K562 (cell line): ENCODE measurements at regions not wholly inside any gene's neighbourhood (a gene's known extent, or its start where the extent isn't known, plus 50 kb on each side); places are given as distances from the start of the nearest gene placed in this dataset.

Experiments
- EZH2 ChIP-seq: IDR thresholded peaks from 2 replicates; pipeline ENCODE4 v1.6.1; 2012; ENCODE audit warnings: low read depth, mild to moderate bottlenecking, inconsistent platforms, low read length, borderline replicate concordance
- HLTF ChIP-seq: fragments of 450-650 bp; IDR thresholded peaks from 2 replicates; pipeline ENCODE4 v1.6.1; 2016
- JUN ChIP-seq, 2 experiments: sonication (generic) in 1 of 2; formaldehyde crosslinking in 1 of 2; IDR thresholded peaks; 2 replicates each; pipeline versions ENCODE4 v1.6.1 to v1.8.0; 2012 to 2022; ENCODE audit warnings: borderline replicate concordance in 2 of 2, mild to moderate bottlenecking in 2 of 2, improper control_type of control experiment in 1 of 2, low read depth in 1 of 2, low read length in 1 of 2, missing genetic modification reagents in 1 of 2
- KDM4B ChIP-seq, 2 experiments: fragments of 450-650 bp in 1 of 2; sonication (generic) in 1 of 2; IDR thresholded peaks; 2 replicates each; pipeline ENCODE4 v1.6.1; 2016 to 2017; ENCODE audit warnings: borderline replicate concordance in 2 of 2, antibody characterized with exemption in 1 of 2, low read depth in 1 of 2, mild to moderate bottlenecking in 1 of 2
- NFE2L1 ChIP-seq: fragments of 450-650 bp; IDR thresholded peaks from 2 replicates; pipeline ENCODE4 v1.6.1; 2016; ENCODE audit warnings: missing genetic modification characterization, low read depth, mild to moderate bottlenecking, missing compliant biosample characterization, moderate library complexity, borderline replicate concordance
- NFXL1 ChIP-seq: fragments of 450-650 bp; formaldehyde crosslinking; IDR thresholded peaks from 2 replicates; pipeline ENCODE4 v1.4.0; 2021; ENCODE audit warnings: mild to moderate bottlenecking
- PHB2 ChIP-seq: fragments of 450-650 bp; IDR thresholded peaks from 2 replicates; pipeline ENCODE4 v1.6.1; 2017; ENCODE audit warnings: low read depth
- POLR2AphosphoS5 ChIP-seq: IDR thresholded peaks from 2 replicates; pipeline ENCODE4 v1.6.1; 2011; ENCODE audit warnings: mild to moderate bottlenecking, low read depth, low read length, moderate library complexity; ENCODE audit not compliant: control insufficient read depth, insufficient read depth
- RBM17 ChIP-seq: fragments of 200-400 bp; formaldehyde crosslinking; IDR thresholded peaks from 2 replicates; pipeline ENCODE4 v1.6.1; 2017; ENCODE audit warnings: low read depth, mild to moderate bottlenecking, low read length, borderline replicate concordance
- SREBF1 ChIP-seq: fragments of 150-350 bp; IDR thresholded peaks from 2 replicates; pipeline ENCODE4 v1.6.1; 2014; ENCODE audit warnings: antibody characterized with exemption, low read depth, low read length, borderline replicate concordance
- STAG1 ChIP-seq: sonication (generic); formaldehyde crosslinking; IDR thresholded peaks from 2 replicates; pipeline ENCODE4 v1.5.0; 2020; ENCODE audit warnings: missing genetic modification reagents, borderline replicate concordance
- TAF1 ChIP-seq: IDR thresholded peaks from 2 replicates; pipeline ENCODE4 v1.6.1; 2011; ENCODE audit warnings: mild to moderate bottlenecking, low read length, moderate library complexity; ENCODE audit not compliant: insufficient read depth, control insufficient read depth, severe bottlenecking; ENCODE audit errors: extremely low read depth
- TF ChIP-seq, protein P1 (sequence below), 2 experiments: IDR thresholded peaks; 2 replicates each; pipeline ENCODE4 v1.6.1; 2012; ENCODE audit warnings: improper control_type of control experiment in 2 of 2, low read depth in 2 of 2, low read length in 2 of 2, borderline replicate concordance in 1 of 2

- TF ChIP-seq TAF1, result no peak
- TF ChIP-seq POLR2AphosphoS5, result no peak
- no peak for TF ChIP-seq EZH2
- TF ChIP-seq, protein P1, sequence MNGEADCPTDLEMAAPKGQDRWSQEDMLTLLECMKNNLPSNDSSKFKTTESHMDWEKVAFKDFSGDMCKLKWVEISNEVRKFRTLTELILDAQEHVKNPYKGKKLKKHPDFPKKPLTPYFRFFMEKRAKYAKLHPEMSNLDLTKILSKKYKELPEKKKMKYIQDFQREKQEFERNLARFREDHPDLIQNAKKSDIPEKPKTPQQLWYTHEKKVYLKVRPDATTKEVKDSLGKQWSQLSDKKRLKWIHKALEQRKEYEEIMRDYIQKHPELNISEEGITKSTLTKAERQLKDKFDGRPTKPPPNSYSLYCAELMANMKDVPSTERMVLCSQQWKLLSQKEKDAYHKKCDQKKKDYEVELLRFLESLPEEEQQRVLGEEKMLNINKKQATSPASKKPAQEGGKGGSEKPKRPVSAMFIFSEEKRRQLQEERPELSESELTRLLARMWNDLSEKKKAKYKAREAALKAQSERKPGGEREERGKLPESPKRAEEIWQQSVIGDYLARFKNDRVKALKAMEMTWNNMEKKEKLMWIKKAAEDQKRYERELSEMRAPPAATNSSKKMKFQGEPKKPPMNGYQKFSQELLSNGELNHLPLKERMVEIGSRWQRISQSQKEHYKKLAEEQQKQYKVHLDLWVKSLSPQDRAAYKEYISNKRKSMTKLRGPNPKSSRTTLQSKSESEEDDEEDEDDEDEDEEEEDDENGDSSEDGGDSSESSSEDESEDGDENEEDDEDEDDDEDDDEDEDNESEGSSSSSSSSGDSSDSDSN (IDR thresholded peaks at IDR 0.05; ENCODE audit: borderline replicate concordance in 1 of 2, low read depth in 2 of 2, low read length in 2 of 2), result no peak
- TF ChIP-seq NFE2L1 (tag), result no peak
- TF ChIP-seq JUN (IDR thresholded peaks at IDR 0.05; ENCODE audit: borderline replicate concordance, low read depth, low read length), result no peak
- no peak for TF ChIP-seq JUN (CRISPR knock-in tag; IDR thresholded peaks at IDR 0.05; ENCODE audit: borderline replicate concordance)
- no peak for TF ChIP-seq HLTF
- no peak for TF ChIP-seq NFXL1
- no peak for TF ChIP-seq STAG1 (CRISPR knock-in tag)
- TF ChIP-seq PHB2, result no peak
- no peak for TF ChIP-seq KDM4B (IDR thresholded peaks at IDR 0.05; ENCODE audit: borderline replicate concordance in 2 of 2, low read depth in 1 of 2)
- TF ChIP-seq SREBF1, result no peak
- no peak for TF ChIP-seq RBM17
These were observed 247.1 kb upstream of the GALNT17 start for GRCh38 chr7:70884809-70885208.
